GM21529 (cell line): ENCODE measurements at regions not wholly inside any gene's neighbourhood (a gene's known extent, or its start where the extent isn't known, plus 50 kb on each side); places are given as distances from the start of the nearest gene placed in this dataset.

Experiments
- ATAC-seq: cut with Tn5 transposase; IDR thresholded peaks from one replicate; pipeline ENCODE4 v1.9.1; 2021; ENCODE audit not compliant: unreplicated experiment

GRCh38 chr18:44467718-44468117 lies 213.0 kb upstream of the SETBP1 start:
- ATAC-seq, result no peak

GRCh38 chr18:44473394-44474066 lies 207.2 kb upstream of the SETBP1 start:
- ATAC-seq, result no peak

GRCh38 chr18:44474067-44474411 lies 206.6 kb upstream of the SETBP1 start:
- ATAC-seq, result no peak

- ATAC-seq, result no peak
These were observed 206.1 kb upstream of the SETBP1 start for GRCh38 chr18:44474591-44474990.

- ATAC-seq, result no peak
These were observed 197.9 kb upstream of the SETBP1 start for GRCh38 chr18:44482761-44483160.

GRCh38 chr18:44495151-44495550 lies 185.5 kb upstream of the SETBP1 start:
- no peak for ATAC-seq

GRCh38 chr18:44497311-44497710 lies 183.4 kb upstream of the SETBP1 start:
- no peak for ATAC-seq

- ATAC-seq, result no peak
These were observed 182.8 kb upstream of the SETBP1 start for GRCh38 chr18:44497757-44498490.

- ATAC-seq, result no peak
These were observed 179.7 kb upstream of the SETBP1 start for GRCh38 chr18:44500808-44501610.

GRCh38 chr18:44502221-44502620 lies 178.5 kb upstream of the SETBP1 start:
- no peak for ATAC-seq

GRCh38 chr18:44502790-44503189 lies 177.9 kb upstream of the SETBP1 start:
- ATAC-seq, result no peak

- ATAC-seq, result no peak
These were observed 176.8 kb upstream of the SETBP1 start for GRCh38 chr18:44503854-44504253.

- peak; percentile 64 for ATAC-seq
These were observed 172.9 kb upstream of the SETBP1 start for GRCh38 chr18:44507729-44508325.

GRCh38 chr18:44508474-44508873 lies 172.2 kb upstream of the SETBP1 start:
- no peak for ATAC-seq

GRCh38 chr18:44509048-44509447 lies 171.6 kb upstream of the SETBP1 start:
- ATAC-seq, result no peak

GRCh38 chr18:44510390-44510789 lies 170.3 kb upstream of the SETBP1 start:
- ATAC-seq, result no peak

- no peak for ATAC-seq
These were observed 167.5 kb upstream of the SETBP1 start for GRCh38 chr18:44513233-44513632.

- no peak for ATAC-seq
These were observed 166.6 kb upstream of the SETBP1 start for GRCh38 chr18:44514106-44514505.

- ATAC-seq, result no peak
These were observed 165.9 kb upstream of the SETBP1 start for GRCh38 chr18:44514766-44515165.

- ATAC-seq, result no peak
These were observed 164.2 kb upstream of the SETBP1 start for GRCh38 chr18:44516450-44516849.

- no peak for ATAC-seq
These were observed 163.6 kb upstream of the SETBP1 start for GRCh38 chr18:44517136-44517535.
